ENCODE measurements at regions not wholly inside any gene's neighbourhood (a gene's known extent, or its start where the extent isn't known, plus 50 kb on each side); places are given as distances from the start of the nearest gene placed in this dataset.

DNA sequence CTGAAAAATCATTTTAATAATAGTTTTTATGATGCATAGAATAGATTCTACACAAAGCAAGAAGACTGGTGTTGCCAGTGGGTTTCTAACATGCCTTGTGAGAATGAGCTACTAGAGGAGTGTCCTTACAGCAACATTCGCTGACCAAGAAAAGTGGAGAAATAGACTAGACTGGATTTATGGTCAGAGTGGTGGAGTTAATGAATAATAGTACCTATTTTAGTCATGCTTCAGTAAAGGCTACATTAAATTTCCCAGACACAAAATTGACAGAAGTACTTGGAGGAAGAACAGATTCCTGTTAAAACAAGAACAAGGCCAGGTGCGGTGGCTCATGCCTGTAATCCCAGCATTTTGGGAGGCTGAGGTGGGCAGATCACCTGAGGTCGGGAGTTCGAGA lies 539.2 kb downstream of the ETS1 start:
- DNase-seq (ENCODE audit: low read depth in 3 of 3, low spot score in 1 of 3): no peak

DNA sequence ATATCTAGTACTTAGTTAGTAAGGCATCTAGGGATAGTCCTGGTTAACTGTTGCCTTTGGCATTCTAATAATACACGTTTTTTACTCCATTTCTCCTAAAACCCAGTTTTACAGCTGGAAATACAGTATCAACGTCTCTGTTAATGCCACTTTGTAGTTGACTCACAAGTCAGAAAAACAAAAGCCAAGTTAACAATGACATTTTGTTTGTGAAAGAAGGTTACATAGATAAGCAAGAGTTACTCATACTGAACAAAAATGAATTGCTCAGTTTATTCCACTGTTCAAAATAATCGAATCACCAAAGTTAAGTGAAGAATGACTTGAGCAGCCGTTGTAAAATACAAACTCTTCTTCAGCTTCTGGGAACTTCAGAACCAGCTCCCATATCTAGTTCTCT lies 540.3 kb downstream of the ETS1 start:
- no peak for DNase-seq (ENCODE audit: low read depth in 3 of 3, low spot score in 1 of 3)

DNA sequence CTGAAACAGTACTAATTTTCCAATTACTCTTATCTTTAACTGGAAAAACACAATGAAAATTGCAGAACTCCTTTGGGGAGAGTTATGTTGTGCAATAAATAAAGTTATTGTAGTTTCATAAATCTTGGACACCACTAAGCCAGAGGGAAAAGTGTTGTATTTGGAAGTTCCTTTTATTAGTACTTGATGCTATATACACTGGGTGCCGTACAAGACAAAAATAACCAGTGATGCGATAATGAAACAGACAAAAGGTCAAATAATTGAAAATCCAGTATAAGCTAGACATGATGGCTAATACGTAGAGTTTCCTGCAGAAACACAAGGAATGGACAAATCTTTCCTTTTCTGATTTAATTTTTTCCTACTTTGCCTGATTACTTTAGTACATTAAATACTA lies 541.1 kb downstream of the ETS1 start:
- DNase-seq (ENCODE audit: low read depth in 3 of 3, low spot score in 1 of 3): no peak

DNA sequence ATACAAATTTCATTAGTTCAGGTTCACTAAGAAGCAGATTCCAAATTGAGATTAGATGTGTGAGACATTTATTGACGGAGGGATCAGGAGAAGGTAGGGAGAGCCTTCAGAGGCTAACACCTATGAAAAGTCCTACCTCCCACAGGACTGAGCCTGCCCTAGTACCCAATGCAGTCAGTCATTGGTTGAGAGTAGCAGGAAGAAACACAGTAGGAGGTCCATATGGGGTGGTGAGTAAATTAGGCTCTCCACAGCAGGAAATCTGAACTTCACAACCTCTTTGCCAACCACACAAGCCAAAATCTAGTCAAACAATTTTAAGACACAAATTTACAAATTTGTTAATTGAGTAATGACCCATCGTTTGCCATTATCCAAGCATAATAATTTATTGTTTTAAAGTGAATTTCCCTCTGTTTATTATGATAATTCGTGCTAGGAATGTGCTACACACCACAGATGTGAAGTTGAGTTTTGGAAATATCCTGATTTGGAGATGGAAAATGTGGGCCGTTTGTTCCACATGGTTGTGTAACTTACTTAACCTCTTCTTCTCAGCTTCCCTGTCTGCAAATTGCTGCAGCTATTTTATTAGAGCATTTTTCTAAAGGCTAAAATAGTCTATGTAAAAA lies 542.1 kb downstream of the ETS1 start:
- no peak for DNase-seq (ENCODE audit: low read depth in 3 of 3, low spot score in 1 of 3)

DNA sequence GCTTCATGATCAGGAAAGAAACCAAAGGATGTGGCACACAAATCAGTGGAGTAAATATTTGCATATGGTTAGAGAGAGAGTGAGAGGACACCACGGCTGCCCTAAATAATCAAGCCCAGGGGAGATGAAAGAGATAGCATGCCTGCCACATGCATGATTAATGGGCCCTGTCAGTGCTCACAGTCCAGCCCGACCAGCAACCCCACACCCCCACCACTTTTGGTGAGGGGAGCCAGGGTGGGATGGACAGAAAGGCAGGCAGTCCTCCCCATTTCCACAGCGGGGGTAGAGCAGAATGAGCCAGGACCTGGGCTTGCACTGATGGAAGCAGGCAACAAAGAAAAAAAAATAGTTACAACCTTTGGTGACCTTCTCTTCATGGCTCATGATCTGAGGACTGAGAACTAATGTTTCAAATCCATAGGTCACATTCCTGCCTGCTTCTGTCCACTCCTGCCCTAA lies 545.0 kb downstream of the ETS1 start:
- no peak for DNase-seq (ENCODE audit: low read depth in 3 of 3, low spot score in 1 of 3)

DNA sequence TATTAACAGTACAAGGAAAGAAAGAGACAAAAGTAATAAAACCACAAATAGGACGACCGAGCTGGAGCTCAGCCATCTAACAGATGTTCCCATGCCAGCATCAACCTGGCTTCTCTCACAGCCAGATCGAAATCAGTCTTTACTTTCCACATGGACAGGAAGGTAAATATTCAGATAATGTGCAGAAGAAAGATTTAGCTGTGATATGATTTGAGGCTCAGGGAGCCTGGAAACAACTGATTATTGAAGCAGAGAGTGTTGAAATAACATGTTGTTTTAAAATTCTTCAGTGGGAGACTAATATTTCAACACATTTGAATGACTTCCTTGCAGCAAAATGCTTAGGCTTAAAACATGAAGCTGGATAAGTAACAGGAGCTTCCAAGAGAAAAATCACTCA lies 546.8 kb downstream of the ETS1 start:
- no peak for DNase-seq (ENCODE audit: low read depth in 3 of 3, low spot score in 1 of 3)

DNA sequence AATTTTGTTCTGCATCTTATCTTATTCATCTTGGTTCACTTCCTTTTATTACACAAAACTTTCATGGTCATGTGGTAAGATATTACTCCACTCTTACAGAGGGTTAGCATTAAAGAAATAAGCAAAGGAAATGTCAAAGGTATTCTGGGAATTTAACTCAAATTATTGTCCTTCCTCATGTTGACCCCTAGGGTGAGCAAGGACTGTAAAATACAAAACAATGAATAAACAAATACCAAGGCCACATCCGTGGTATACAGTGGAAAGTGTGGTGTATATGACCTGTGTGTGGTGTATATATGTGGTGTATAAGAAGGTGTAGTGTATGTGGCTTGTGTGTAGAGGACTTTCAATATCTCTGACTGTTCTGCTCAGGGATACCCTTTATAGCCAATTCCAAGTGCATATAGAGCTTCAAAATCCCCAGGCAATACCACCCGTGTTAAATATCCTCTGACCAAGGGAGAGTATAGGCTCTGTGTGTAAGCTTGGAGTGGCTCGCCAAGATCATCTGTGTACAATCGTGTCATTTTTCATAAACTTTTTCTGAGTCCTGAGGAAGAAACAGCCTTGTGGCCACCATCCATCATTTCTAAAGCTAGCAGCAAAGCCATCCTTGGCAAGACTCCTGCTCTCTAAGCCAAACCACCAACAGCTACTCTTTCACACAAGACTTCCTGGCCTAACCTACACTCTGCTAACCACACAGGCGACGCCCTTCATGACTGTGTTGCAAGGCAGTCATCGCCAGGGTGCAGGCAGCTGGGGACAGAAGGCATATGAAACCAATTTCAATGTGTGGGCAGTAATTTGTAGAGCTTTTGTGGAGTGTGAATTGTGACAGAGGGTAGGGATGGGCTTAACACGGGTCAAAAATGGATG lies 548.0 kb downstream of the ETS1 start:
- peak; percentile 36 to 58 (median 52) for DNase-seq (ENCODE audit: low read depth in 3 of 3, low spot score in 1 of 3)

DNA sequence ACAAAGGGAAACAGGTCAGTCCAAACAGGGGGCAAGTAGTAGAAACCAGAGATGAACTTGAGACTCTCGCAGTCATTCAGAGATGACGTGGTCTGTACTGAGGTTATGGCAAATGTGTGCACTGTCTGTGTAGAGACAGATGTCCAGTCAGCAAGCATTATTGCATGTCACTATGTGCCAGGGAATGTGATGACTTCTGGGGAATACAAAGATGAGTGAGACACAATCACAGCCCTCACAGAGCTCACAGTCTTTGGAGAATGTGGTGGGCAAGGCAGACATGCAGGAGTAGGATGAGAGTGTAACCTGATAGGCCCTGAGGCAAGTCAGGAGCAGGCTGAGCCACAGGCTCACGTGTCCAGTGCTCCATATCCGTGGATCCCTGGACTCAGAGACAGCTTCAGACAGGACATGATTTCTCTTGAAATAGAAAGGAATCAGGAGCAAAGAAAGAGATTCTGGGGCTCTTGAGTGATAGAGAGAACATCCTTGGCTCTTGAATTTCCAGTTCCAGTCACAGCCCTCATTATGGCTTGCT lies 550.7 kb downstream of the ETS1 start:
- DNase-seq (ENCODE audit: low read depth in 3 of 3, low spot score in 1 of 3): no peak

DNA sequence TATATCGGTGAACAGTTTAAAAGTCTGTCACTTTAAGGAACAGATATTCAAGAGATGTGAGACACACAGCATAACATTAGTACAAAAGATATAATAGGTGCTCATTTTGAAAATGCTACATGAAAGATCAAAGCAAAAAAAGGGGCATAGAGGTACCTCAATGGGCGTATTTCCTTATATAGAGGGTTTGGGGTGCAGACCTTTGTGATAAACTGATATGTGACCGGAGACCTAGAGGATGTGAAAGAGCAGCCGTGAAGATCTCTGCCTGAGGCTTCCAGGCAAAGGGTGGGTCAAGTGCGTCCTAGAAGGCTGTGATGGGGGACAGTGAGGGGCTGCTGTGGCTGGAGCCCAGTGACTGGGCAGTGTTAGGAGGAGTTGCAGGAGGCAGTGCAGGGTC lies 551.4 kb downstream of the ETS1 start:
- no peak for DNase-seq (ENCODE audit: low read depth in 3 of 3, low spot score in 1 of 3)

DNA sequence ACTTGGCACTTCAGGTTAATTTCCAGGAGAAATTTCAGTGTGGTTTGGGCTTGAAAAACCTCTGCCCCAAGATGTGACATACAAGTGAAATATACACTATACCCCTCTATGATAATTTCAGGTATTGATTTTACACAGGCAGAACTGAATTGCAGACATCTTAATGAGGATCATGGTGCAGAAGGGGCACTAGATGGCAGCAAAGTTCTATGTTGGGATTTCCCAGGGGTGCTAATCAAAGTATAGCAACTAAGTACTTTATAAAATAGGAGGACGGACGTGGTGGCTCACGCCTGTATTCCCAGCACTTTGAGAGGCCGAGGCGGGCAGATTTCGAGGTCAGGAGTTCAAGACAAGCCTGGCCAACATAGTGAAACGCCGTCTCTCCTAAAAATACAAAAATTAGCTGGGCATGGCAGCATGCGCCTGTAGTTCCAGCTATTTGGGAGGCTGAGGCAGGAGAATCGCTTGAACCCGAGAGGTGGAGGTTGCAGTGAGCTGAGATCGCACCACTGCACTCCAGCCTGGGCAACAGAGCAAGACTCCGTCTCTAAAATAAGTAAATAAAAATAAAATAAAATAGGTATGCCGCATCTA lies 555.7 kb downstream of the ETS1 start:
- DNase-seq (ENCODE audit: low read depth in 3 of 3, low spot score in 1 of 3): peak in 2 of 3 donors; percentile 35

DNA sequence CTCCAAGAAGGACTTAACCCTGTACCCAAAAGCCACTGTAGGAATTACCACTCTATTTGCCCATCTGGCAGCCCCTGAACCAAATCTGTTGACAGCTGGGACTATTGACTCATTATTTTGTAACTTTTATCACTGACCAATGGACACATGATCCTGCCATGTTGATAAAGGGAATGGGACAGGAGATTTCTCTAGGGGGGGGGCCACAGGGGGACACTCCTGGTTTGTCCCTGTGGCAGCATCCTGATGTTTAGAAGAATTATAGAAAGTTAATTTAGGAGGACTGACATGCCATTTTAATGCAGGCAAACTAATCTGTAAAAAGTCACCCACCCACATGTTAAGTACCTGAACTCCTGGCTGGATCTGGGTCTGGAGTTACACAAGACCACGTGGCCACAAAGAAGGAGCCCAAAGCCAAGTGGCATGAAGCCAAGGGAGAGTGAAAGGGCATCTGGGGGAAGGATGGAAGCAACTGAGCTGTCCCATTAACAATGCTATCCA lies 558.1 kb downstream of the ETS1 start:
- no peak for DNase-seq (ENCODE audit: low read depth in 3 of 3, low spot score in 1 of 3)

DNA sequence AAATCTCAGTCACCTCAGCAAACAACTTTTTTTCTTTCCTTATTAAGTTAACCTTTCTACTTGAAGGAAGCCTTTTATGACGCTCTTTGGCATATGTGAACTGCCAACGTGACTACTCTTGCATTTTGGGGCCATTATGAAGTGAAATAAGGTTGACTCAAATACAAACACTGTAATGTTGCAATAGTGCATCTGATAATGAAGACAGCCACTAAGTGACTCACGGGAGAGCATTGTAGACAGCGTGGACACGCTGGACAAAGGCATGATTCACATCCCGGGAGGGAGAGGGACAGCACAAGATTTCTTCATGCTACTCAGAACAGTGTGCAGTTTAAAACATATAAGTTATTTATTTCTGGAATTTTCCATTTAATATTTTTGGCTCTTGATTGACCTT lies 560.8 kb downstream of the ETS1 start:
- DNase-seq (ENCODE audit: low read depth in 3 of 3, low spot score in 1 of 3): no peak

DNA sequence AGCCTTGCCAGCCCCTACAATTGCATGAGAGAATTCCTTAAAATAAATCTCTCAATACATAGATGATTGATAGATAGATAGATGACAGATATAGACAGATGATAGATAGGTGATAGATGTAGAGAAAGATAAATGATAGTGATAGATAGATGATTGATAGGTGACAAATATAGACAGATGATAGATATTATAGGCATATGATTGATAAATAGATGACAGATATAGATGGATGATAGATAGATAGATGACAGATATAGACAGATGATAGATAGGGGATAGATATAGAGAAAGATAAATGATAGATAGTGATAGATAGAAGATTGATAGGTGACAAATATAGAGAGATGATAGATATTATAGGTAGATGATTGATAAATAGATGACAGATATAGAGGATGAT lies 564.6 kb downstream of the ETS1 start:
- no peak for DNase-seq (ENCODE audit: low read depth in 3 of 3, low spot score in 1 of 3)

DNA sequence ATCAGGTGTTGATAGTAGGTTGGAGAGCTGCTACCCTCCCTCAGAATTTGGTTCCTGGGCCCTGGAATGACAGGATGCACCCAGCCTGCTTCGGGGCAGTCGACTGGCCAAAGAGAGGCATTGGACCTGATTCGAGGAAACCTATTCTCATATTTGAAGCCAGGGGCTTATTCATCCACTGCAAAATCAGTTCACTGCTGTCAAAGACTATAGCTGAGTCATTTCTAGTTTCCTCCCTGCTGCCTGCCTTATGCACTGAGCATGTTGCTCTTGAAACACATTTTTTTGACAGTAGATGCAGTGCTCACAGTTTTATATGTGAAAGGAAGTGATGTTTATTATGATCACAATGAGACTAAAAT lies 565.4 kb downstream of the ETS1 start:
- DNase-seq (ENCODE audit: low read depth in 3 of 3, low spot score in 1 of 3): no peak

DNA sequence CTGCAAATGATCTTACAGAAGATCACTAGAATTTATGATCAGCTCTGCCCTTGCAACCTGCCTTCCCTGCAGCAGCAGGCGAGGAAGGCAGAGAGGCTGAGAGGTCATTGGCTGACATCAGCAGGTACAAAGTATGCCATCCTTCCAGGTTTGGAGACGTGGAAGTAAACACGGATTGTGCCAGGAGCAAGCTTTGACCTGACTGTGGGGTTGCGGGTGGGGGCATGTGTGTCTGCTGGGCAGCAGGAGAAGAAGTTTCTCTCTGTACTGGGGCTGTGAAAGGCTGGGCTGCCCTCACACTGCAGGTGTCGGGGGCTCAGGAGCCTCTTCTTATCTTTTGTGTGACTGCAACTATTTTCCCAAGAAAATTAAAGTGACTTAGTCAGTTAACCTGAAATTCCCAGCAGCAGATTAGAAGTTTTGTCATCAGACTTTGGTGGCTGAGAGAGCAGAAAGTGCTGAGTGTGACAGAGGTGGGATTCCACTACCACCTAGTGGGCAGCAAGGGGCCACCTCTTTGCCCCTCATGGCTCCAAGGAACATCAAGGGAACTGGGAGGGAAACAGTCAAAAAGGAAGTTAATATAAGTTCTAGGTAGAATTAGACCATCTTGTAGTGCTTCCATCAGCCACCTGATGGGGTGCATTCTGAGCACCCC lies 565.9 kb downstream of the ETS1 start:
- DNase-seq (ENCODE audit: low read depth in 3 of 3, low spot score in 1 of 3): no peak

DNA sequence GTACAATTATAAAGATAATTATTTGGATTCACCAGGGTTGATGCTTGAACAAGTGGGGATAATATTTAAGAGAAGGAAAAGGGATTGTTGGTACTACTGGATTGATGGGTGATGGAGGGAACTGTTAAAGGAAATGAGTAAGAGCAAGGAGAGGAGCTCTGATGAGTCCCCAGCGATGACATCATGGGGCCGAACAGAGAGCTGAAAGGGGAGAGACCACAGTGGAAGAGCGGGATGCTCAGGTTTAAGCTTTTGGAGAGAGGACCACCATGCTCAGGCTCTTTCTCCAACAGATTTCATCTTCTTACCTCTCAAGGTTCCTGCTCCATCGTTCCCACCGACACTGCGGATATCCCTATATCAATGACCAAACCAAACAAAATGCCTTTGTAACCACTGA lies 568.7 kb downstream of the ETS1 start:
- no peak for DNase-seq (ENCODE audit: low read depth in 3 of 3, low spot score in 1 of 3)

DNA sequence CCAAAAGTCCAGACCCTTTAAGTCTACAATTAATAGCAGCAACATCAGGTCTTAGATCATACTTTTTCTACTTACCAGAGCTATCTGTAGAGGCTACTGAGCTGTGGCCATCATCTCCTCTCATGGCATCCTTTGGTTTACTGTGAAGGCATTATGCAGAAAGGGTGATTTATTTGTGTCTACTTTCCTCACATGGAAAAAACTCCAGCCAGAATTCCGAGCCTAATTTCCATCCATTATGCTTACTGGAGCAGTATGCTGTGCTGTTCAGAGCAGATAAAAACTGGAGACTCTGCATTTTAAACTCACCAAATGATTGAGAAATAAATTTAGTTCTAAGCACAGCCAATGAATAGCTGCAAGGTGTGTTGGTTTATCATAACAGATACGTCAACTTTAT lies 581.8 kb downstream of the ETS1 start:
- no peak for DNase-seq (ENCODE audit: low read depth in 3 of 3, low spot score in 1 of 3)

DNA sequence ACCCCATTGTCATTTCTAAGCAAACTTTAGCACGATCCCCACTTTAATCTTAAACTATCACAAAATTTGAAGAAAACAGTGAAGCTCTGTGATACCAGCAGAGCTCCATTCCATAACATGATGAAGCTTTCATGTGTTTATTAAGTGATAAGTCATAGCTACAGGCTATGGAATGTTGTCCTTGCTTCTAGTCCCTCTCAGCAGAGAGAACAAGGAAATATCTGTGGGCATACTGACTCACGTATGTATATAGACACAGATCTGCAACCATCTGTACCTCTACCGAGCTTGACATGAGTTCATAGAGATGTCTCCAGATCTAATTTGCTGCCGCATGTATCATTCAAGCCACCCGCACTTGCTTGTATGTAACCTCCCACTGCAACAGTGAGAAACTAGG lies 588.9 kb downstream of the ETS1 start:
- no peak for DNase-seq (ENCODE audit: low read depth in 3 of 3, low spot score in 1 of 3)

DNA sequence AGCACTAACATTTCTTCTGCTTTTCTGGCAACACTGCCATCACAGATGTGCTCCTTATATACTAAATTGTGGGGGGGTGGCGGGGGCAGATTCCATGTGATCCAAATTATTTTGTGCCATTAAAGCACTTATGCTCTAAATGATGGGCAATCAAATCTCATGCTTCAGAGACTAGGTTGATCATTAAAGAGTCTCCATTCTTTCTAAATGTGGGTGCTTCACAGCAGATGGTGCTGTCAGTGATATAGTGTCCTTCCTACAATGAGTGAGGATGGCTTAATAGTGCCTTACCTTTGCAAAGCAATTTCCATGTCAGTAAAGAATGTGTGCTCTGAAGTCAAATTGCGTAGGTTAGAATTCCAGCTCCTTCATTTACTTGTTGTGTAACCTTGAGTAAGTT lies 589.8 kb downstream of the ETS1 start:
- no peak for DNase-seq (ENCODE audit: low read depth in 3 of 3, low spot score in 1 of 3)

DNA sequence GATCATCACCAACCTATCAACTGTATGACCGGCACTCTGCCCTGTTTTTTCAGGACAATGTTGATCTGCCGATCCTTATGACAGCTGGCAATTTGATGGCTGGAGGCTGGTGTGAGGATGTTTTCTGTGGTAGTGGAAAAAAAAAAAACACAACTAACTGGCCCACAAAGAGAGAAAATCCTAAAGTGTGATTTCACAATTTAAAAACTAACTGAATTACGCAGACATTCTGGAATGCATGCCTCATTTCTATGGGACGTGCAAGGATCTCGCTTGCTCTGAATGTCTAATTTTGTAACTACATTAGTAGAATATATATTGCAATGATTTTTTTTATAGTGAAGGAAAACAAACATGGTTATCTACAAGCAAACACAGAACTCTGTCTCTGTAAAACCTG lies 590.5 kb downstream of the ETS1 start:
- no peak for DNase-seq (ENCODE audit: low read depth in 3 of 3, low spot score in 1 of 3)

DNA sequence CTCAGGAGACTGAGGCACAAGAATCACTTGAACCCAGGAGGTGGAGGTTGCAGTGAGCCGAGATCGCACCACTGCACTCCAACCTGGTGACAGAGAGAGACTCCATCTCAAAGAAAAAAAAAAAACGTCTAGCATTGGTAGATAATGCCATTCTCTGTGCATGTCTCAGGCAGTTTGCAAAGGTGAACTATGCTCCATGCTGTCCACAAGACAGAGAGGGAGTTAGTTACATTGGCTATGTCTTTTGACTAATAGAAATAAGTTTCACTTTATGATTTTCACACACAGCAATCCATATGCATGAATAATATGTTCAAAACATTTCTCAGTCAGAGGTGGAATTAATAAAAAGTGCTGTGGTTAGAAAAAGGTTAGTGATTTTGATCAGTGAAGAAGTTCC lies 591.4 kb downstream of the ETS1 start:
- DNase-seq (ENCODE audit: low read depth in 3 of 3, low spot score in 1 of 3): no peak

All from stimulated activated CD4-positive, alpha-beta T cell treated with anti-CD3 and anti-CD28 coated beads, TNF-alpha, amount 100 ng/mL, for 1 hour (primary cell).